ENCODE measurements at regions not wholly inside any gene's neighbourhood (a gene's known extent, or its start where the extent isn't known, plus 50 kb on each side); places are given as distances from the start of the nearest gene placed in this dataset.

DNA sequence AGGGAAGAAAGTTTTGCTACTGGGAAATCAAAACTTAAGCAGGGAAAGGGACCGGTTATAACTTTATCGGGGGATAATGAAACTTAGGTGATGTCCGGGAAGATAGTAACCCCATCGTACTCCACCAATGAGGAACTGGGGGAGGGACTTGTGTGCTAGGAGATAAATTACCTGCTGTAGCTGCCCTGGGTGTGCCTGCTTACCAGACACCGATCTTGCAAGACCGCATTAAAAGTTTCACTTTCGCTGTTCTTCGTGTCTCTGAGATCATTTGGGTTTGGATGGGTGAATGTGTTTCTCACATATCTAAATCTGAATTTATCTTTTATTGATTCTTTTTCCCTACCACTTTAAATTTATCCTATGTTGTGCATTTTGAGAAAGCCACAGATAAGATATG, 381.4 kb downstream of the SLITRK6 start:
- no peak for ATAC-seq (ENCODE audit: low FRiP score)
- no peak for DNase-seq (ENCODE audit: low spot score)
- TF ChIP-seq, protein P1, sequence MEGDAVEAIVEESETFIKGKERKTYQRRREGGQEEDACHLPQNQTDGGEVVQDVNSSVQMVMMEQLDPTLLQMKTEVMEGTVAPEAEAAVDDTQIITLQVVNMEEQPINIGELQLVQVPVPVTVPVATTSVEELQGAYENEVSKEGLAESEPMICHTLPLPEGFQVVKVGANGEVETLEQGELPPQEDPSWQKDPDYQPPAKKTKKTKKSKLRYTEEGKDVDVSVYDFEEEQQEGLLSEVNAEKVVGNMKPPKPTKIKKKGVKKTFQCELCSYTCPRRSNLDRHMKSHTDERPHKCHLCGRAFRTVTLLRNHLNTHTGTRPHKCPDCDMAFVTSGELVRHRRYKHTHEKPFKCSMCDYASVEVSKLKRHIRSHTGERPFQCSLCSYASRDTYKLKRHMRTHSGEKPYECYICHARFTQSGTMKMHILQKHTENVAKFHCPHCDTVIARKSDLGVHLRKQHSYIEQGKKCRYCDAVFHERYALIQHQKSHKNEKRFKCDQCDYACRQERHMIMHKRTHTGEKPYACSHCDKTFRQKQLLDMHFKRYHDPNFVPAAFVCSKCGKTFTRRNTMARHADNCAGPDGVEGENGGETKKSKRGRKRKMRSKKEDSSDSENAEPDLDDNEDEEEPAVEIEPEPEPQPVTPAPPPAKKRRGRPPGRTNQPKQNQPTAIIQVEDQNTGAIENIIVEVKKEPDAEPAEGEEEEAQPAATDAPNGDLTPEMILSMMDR (IDR thresholded peaks at IDR 0.05) = no peak

DNA sequence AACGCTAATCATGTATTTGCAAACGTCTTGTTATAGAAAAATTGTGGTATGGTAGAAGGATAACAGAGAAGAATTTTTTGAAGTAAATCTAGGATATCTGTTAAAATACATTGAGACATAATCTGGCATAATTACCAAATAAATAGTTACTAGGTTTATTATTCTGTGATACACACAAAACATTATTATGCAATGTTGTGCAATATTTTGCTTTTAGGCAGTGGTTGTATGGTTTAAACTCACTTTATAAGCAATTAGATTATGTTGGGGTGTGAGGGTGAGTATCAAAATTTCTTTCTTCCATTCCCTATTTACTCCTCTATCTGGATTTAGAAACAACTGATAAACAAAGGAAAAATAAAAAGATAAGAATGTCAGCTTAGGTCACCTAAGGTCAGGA, 385.6 kb downstream of the SLITRK6 start:
- ATAC-seq (ENCODE audit: low FRiP score) (no peak), DNase-seq (ENCODE audit: low spot score) (no peak)
- TF ChIP-seq, protein P1 (IDR thresholded peaks at IDR 0.05) = no peak

- TF ChIP-seq, protein P1 (IDR thresholded peaks at IDR 0.05) = no peak
- no peak for ATAC-seq (ENCODE audit: low FRiP score)
- DNase-seq (ENCODE audit: low spot score) = no peak
Observed at GRCh38 chr13:85412448-85412847, 386.8 kb downstream of the SLITRK6 start.

DNA sequence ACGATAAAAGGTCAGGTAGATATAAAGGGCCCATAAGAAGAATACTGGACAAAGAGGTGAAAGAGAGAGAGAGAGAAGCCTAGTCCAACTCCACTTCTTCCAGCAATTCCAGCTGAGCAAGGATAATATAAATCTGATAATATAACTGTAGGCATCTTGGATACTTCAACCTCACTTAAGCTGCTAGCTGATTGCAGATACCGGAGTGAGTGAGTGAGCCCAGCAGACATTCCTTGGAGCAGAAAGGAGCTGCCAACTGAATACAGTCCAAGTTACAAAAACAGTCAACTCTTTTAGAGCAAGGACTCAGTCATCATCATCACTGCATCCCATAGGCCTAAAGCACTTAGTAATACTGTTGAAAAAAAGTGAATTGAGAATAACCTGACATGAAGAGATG, 387.6 kb downstream of the SLITRK6 start:
- DNase-seq (ENCODE audit: low spot score) = no peak
- ATAC-seq (ENCODE audit: low FRiP score) = no peak
- TF ChIP-seq, protein P1 (IDR thresholded peaks at IDR 0.05) = no peak

DNA sequence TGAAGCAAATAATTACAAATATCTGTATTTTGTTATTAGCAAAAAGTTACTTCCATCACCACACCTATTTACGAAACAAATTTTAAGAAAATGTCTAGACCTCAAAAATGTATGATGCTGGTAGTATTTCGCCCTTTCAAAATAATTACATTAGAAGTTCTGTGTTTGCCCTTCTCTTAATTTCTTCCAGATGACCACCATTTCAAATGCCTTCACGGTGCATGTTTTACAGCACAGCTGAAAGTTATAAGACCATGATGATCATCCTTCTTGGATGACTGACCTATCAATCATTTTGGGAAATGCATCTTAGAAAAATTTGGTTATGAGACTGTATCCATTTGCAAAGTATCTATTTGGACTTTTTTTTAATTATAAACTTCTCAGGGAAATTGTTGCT, 390.8 kb downstream of the SLITRK6 start:
- TF ChIP-seq, protein P1 (IDR thresholded peaks at IDR 0.05) = no peak
- DNase-seq (ENCODE audit: low spot score) (no peak), ATAC-seq (ENCODE audit: low FRiP score) (no peak)

DNA sequence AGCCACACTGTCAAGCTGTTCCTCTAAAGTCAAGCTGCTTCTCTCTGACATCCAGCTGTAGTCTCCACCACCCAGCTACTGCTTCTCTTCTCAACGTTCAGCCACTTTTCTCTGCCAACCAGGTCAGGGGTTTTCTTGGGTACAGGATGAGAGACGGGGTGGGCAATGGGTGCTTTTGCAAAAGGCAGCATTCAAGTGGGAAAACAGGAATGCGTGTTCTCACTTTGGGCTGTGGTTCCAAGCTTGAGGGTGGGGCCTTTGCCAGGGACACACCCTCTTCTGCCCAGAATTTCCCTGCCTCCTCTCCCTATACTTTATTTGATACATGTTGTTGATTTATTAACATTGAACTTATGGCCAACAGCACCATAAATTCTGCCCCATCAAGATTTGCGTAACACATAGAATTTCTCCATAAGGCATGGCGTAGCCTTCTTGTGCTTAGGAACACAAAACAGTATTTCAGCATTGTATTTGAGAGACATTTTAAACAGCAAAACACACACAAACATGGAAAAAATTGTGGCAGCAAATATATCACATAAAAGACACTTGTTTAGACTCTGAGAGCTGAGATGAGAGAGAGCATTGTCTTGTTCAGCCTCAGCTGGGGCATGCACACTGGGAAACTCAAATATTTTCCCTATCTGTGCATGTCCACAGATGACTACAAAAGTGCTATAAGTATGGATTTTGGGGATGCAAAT, 392.8 kb downstream of the SLITRK6 start:
- TF ChIP-seq, protein P1 (IDR thresholded peaks at IDR 0.05) = no peak
- DNase-seq (ENCODE audit: low spot score) = no peak
- ATAC-seq (ENCODE audit: low FRiP score) = no peak

DNA sequence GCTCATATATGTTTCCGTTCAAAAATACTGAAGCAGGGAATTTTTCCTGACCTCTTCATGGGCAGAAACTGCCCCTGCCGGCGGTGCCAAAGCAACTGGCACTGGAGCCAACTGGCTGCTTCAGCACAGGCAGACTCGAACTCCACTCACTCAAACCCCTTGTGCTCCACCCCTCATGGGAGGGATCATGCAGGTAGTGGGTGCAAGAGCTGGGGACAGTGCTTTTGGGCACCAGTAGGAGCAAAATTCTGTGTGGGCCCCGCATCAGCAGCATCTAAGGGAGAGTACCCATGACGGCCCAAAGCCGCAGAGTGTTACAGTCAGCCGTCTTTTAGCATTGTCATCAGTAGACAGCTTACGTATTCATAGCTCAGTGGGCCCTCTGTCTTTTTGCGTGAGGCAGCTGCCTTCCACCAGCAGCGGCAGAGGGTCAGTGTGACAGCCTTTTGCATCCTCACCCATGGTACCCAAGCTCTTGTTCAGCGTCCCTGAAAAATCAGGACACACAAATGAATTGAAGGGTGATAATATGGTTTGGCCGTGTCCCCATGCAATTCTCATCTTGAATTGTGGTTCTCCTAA, 393.8 kb downstream of the SLITRK6 start:
- DNase-seq (ENCODE audit: low spot score) = no peak
- no peak for ATAC-seq (ENCODE audit: low FRiP score)
- TF ChIP-seq, protein P1 (IDR thresholded peaks at IDR 0.05) = no peak

All from omental fat pad (tissue), 3 donors.